Kidney (tissue), 13 donors: ENCODE measurements at regions not wholly inside any gene's neighbourhood (a gene's known extent, or its start where the extent isn't known, plus 50 kb on each side); places are given as distances from the start of the nearest gene placed in this dataset.

Source experiments
- DNase-seq, 5 donors: peaks; one replicate each; pipeline ENCODE4 v3.0.0-alpha.2; 2013 to 2020
- FAIRE-seq: peaks from 2 replicates; lab custom pipeline; 2012; peaks lifted over from hg19 to GRCh38; lab: Jason Lieb, UNC
- H3K27ac ChIP-seq, 2 donors: one replicate each; pipeline ENCODE4 v1.7.0; 2013; ENCODE audit warnings: low read depth in 2 of 2, low read length in 2 of 2, inconsistent platforms in 1 of 2
- H3K27me3 ChIP-seq: one replicate; pipeline ENCODE4 v1.7.1; 2013; ENCODE audit warnings: low read length, inconsistent platforms; ENCODE audit not compliant: control insufficient read depth, insufficient read depth
- H3K36me3 ChIP-seq, 3 donors: one replicate each; pipeline versions ENCODE4 v1.7.0 to v1.7.1; 2013; ENCODE audit warnings: low read length in 3 of 3, control low read depth in 1 of 3, inconsistent platforms in 1 of 3; ENCODE audit not compliant: insufficient read depth in 3 of 3, control insufficient read depth in 2 of 3
- H3K4me1 ChIP-seq, 3 donors: one replicate each; pipeline versions ENCODE4 v1.7.0 to v1.7.1; 2013; ENCODE audit warnings: low read length in 3 of 3, inconsistent platforms in 1 of 3, low read depth in 1 of 3; ENCODE audit not compliant: control insufficient read depth in 2 of 3, insufficient read depth in 2 of 3
- H3K4me3 ChIP-seq, 3 donors: one replicate each; pipeline versions ENCODE4 v1.7.0 to v1.8.1; 2013; ENCODE audit warnings: low read length in 3 of 3, control low read depth in 1 of 3, inconsistent platforms in 1 of 3
- H3K9ac ChIP-seq, 3 donors: one replicate each; pipeline versions ENCODE4 v1.7.0 to v1.7.1; 2013; ENCODE audit warnings: low read length in 3 of 3, control low read depth in 1 of 3, inconsistent platforms in 1 of 3
- H3K9me3 ChIP-seq, 3 donors: one replicate each; pipeline versions ENCODE4 v1.7.0 to v1.7.1; 2013; ENCODE audit warnings: low read length in 3 of 3, control low read depth in 1 of 3, inconsistent platforms in 1 of 3; ENCODE audit not compliant: control insufficient read depth in 2 of 3, insufficient read depth in 1 of 3
- intact Hi-C: fragments of 100-400 bp; cut with DNase I; formaldehyde crosslinking; loops from one replicate; pipeline ENCODE4 v1.11.1; 2022
- TF ChIP-seq, protein P1 (sequence below): IDR thresholded peaks from 3 replicates; pipeline ENCODE4 v1.5.1; 2012; ENCODE audit warnings: mild to moderate bottlenecking, moderate library complexity, borderline replicate concordance; ENCODE audit not compliant: insufficient read depth; ENCODE audit errors: extremely low read depth
- donor health status: control.
- donor health status: control.
- donor health status: control.
- donor health status: control.
- donor health status: control.
- donor health status: DM: yes; HTN: yes; CAD: no.
- donor health status: Normal renal cell carcinoma (clear cell type).

DNA sequence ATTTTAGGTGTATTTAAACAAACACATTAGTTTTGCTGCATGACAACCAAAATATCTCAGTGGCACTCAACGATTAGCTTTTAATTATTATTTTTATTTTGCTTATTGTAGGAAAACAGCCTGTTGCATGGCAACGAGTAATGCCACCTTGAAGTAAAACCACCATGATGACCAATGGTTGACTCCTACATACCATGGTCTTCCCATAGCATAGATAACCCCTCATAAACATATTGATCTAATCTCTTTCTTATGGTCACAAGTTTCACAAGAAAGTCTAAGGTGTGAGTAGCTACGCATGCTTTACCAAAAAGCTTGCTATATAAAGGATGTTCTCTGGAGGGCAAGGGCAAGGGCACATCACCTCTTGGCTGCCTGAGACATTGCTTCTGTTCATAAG lies 61.5 kb upstream of the PTBP2 start:
- H3K36me3 ChIP-seq = no peaks in the 10 kb centered on the region
- DNase-seq (no peak), FAIRE-seq (no peak)
- H3K4me3 ChIP-seq = no peak overlapping the region
- H3K9ac ChIP-seq = no peak overlapping the region
- H3K9me3 ChIP-seq = no peaks in the 10 kb centered on the region
- H3K27me3 ChIP-seq = no peaks in the 10 kb centered on the region
- H3K27ac ChIP-seq = no peak overlapping the region
- intact Hi-C loops = no loop called here
- no peaks in the 10 kb centered on the region for H3K4me1 ChIP-seq
- TF ChIP-seq, protein P1, sequence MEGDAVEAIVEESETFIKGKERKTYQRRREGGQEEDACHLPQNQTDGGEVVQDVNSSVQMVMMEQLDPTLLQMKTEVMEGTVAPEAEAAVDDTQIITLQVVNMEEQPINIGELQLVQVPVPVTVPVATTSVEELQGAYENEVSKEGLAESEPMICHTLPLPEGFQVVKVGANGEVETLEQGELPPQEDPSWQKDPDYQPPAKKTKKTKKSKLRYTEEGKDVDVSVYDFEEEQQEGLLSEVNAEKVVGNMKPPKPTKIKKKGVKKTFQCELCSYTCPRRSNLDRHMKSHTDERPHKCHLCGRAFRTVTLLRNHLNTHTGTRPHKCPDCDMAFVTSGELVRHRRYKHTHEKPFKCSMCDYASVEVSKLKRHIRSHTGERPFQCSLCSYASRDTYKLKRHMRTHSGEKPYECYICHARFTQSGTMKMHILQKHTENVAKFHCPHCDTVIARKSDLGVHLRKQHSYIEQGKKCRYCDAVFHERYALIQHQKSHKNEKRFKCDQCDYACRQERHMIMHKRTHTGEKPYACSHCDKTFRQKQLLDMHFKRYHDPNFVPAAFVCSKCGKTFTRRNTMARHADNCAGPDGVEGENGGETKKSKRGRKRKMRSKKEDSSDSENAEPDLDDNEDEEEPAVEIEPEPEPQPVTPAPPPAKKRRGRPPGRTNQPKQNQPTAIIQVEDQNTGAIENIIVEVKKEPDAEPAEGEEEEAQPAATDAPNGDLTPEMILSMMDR = no peak

DNA sequence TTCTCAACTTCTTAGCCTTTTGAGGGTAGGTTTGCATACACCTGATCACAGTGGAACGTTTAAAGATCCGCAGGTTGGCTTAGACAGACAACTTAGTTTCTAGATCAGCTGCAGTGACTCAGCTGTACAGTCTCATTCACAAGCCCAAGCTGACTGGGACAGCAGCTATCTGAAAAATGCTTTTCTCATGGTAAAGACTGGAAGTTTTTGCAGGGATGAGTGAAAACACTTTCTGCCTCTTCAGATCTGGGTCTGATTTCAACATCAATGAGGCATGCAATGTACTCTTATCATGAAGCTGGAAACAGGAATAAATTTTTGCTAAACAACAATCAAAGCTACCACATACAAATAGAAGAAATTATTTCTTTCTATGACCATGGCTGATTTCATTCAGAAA lies 61.1 kb upstream of the PTBP2 start:
- Histone ChIP-seq H3K9ac (no peak overlapping the region), H3K4me1 (no peaks in the 10 kb centered on the region), H3K36me3 (no peaks in the 10 kb centered on the region), H3K27me3 (no peaks in the 10 kb centered on the region), H3K4me3 (no peak overlapping the region), H3K27ac (no peak overlapping the region), H3K9me3 (no peaks in the 10 kb centered on the region)
- no peak for DNase-seq
- TF ChIP-seq, protein P1 = no peak
- intact Hi-C loops = no loop called here
- FAIRE-seq = no peak
